ENCODE measurements at regions not wholly inside any gene's neighbourhood (a gene's known extent, or its start where the extent isn't known, plus 50 kb on each side); places are given as distances from the start of the nearest gene placed in this dataset.

- TF ChIP-seq EZH2 (IDR thresholded peaks at IDR 0.05) (no peak), ZBTB33 (IDR thresholded peaks at IDR 0.05; ENCODE audit: extremely low read depth, insufficient replicate concordance, low read length) (no peak), SIN3A (IDR thresholded peaks at IDR 0.05; ENCODE audit: low read depth) (no peak)
These were observed 481.0 kb upstream of the MYT1L start for GRCh38 chr2:2812117-2812516.

Data from HCT116 (cell line).